DMS53 (cell line): ENCODE measurements at regions not wholly inside any gene's neighbourhood (a gene's known extent, or its start where the extent isn't known, plus 50 kb on each side); places are given as distances from the start of the nearest gene placed in this dataset.

ENCODE experiments used
- DNase-seq: peaks from one replicate; lab custom pipeline; 2025; lab: John Stamatoyannopoulos, UW

DNA sequence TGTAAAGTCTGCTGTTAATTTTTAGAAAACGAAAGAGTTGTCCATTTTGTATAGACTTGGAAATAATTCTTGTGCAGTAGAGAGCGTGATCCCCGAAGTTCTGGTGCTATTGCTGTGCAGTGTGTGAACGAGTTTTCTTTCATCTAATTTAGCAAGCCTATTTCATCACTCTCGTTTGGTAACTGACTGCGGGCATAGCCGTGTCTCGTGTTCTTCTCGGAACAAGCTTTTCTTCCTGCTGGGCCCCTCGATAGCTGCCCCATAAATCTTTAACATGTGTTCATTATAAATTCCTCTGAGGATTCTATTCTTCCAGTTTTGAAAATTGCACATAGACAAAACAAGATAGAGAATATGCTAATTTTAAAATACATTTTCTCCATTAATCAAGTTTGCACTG lies 622.0 kb upstream of the PFKP start:
- DNase-seq: no peak

DNA sequence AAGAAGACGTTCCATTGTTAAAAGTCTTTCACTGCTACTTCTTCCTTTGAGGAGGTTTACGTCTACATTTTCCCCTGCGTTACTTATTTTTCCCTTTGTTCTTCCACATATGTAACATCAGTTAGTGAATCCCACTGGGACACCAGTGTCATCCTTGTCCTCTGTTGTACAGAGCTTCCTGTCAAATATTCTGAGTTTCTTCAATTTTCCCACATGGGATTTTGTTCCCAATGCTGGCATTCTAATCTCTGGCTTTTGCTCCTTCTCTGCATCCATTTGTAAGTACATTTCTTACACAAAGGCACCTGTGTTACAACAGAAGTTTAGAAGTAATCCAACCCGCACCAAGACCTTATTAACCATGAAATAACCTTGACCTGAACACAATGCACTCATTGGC lies 627.4 kb upstream of the PFKP start:
- no peak for DNase-seq

DNA sequence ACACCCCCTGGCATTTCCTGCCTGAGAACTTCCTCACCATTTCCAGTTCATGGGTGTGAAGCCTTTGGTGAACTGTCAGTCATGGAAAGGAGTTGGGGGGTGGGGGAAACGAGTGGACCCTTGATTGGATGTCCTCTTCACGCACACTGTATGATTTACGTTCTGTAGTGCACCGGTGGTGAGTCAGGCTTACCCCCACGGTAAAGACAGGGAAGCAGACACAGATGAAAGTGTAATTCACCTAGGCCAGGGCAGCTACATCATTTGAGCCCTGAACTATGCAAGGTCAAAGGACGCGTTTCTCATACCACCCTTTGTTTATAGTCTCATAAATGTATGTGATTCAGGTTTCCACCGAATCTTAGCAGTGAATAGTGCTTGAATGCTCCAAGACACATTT lies 628.3 kb upstream of the PFKP start:
- no peak for DNase-seq

DNA sequence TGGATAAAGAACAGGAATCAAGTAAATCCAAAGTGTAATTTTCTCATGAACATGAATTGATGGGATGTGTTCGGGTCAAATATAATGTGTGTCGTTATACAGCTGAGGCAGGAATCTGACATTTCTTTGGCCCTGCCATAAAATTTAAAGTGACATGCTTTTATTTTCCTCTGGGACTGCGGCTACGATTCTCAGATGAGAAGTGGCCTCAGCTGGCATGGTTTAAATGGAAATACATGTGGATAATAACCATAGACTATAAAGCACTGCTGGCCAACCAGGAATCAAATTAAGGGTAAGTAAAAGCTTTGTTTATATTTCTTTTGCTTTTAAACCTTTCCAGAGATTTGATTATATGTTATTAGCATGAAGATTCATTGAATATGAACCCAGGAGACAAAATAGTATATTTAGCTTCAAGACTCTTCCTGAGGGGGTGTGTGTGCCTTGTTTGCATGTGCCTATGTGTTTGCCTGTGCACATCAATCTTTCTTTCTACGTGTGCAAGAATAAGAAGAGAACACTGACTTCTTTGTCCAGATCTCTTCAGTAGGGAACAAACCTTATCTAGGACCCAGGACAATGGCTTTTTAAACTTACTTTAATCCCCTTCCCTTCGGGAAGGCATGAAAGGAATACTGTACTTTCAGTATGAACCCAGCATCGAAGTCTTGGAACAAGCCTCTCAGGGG lies 629.0 kb upstream of the PFKP start:
- no peak for DNase-seq

DNA sequence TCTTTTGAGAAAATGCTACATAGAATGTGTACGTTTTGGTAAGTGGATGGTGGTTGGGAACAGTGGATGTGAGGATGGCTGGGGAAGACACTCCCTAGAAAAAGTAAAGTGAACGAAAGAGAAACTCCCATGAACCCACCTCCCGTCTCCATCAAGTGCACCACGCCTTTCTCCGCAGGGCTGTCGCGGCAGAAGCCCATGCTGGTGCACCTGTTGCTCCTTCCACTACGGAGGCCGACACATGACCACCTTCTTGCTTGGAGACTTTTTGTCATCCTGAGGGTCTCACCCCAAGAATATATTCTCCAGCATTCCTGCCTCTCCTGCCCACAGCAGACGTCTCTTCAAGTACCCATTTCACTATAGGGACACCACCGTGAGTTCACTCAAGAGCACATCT lies 630.4 kb upstream of the PFKP start:
- no peak for DNase-seq

DNA sequence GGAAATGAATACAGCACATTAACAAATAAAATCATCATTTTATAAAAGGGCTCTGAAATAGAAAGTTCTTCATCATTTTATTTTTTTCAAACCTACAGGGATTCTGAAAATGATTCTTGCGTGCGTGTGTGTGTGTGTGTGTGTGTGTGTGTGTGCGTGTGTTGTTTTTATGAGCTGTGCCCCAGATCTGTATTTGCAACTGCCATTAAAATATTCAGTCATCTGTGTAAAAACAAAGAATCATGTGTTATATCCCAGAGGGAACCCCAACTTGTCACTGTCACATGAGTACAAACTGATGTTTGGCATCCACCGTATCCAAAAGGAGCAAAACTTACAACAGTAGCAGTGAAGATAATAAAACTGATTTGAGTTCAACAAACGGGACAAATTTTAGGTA lies 635.4 kb upstream of the PFKP start:
- no peak for DNase-seq

DNA sequence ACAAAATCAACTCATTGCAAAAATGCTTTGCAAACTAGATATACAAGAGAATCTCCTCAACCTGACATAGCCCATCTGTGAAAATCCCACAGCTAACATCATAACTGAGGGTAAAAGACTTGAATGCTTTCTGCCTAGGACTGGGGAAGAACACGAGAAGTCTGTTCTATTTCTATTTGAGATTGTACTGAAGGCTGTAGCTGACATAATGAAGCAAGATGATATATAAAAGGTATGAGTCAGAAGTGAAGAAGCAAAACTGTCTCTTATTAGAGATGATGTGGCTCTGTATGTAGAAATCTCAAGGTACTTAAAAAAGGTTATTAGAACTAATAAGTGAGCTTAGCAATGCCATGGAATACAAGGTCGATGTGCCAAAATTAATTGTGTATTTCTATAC lies 639.9 kb upstream of the PFKP start:
- no peak for DNase-seq

DNA sequence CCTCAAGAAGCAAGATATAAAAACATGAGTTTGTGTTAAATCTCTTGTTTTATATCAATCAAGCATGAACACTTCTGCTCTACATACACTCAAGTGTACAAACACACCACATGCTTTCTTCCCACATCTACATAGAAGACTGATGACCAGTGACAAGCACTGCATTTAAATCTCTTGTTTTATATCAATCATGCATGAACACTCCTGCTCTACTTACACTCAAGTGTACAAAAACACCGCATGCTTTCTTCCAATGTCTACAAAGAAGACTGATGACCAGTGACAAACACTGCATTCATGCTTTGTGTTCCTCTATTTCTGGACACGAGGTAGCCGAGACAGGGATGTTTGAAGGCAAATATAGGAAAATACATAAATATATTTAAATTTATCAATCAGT lies 642.0 kb upstream of the PFKP start:
- no peak for DNase-seq

DNA sequence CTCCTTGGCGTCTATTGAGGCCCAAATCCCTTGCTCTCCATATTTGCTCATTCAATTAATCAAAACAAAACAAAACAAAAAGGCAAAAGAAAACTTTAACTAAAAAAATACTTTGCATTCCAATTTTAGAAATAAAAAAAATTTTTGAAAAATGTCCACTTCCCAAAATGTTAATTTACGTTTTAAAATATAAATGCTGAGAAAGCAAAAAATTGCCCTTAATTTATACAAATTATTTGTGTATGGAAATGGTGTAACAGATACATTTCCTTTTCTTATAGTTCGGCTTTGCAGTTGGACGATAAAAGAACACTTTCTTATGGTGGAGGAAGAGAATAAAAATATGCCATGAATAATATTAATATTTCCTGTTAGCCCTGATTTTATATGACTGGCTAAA lies 652.8 kb upstream of the PFKP start:
- no peak for DNase-seq

DNA sequence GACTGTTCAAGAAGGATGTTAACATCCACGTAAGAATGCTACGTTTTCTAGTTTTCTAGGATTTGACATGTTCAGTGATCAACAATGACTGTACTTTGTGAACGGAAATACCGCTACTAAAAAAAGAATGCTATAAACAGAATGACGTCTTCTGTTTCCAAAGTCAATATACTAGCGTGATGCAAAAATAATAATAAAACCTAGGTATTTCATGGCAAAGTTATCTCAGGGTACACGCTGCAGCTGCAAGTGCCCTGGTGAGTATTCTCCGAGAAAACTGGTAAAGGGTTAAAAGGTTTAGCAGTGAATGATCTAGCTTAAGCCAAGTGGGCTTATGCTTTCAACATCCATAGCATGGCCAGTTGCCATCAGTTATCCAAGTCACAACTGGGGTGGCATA lies 653.3 kb upstream of the PFKP start:
- no peak for DNase-seq

DNA sequence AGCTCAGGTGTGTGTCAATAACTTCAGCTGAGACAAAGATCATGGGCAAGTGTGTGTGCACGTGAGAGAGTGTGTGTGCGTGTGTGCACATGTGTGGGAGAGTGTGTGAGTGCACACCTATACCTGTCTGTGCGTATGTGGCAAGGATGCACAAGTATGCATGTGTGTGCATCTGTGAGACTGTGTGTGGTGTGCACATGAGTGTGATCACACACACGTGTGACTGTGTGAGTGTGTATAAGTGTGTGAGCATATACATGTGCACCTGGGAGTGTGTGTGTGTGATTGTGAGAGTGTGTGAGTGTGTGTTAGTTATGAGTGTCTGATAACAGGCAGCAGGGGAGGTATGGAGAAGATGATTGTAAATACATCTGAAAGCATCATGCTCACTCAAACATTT lies 657.3 kb upstream of the PFKP start:
- DNase-seq: no peak

DNA sequence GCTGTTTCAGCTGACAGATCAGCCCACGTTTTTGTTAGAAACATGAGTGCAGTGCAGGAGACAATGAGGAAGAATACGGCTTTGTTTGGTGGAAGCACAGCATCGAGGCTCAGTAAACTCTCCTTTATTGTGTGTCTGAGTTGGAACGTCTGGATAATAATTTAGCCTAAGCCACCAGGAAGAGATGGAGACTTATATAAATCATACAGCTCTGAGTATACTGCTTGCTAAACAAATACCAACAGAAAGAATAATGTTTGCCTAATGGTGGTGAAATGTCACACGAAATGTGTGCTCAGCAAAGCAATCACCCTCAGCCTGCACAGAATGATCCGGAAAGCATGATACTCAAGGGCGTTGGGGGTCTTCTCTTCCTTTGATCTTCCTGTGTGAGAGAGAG lies 664.1 kb upstream of the ADARB2 start:
- no peak for DNase-seq

DNA sequence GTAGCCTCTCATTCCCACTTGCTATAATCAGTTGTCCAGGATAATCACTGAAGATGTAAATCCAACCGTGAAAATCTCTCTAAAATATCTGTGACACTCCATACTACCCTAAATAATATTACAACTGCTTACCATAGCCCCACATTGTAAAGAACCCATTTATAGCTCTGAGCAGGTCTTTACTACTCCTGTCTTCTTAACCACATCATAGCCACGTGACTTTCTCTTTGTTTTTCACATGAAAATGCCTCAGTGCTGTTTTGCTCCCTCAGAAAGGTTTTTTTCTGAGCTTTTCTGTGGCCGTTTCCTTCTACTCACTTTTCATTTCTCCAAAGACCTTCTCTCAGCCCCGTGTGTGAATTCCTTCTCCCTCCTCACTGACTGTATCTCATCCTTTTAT lies 662.2 kb upstream of the ADARB2 start:
- DNase-seq: no peak

DNA sequence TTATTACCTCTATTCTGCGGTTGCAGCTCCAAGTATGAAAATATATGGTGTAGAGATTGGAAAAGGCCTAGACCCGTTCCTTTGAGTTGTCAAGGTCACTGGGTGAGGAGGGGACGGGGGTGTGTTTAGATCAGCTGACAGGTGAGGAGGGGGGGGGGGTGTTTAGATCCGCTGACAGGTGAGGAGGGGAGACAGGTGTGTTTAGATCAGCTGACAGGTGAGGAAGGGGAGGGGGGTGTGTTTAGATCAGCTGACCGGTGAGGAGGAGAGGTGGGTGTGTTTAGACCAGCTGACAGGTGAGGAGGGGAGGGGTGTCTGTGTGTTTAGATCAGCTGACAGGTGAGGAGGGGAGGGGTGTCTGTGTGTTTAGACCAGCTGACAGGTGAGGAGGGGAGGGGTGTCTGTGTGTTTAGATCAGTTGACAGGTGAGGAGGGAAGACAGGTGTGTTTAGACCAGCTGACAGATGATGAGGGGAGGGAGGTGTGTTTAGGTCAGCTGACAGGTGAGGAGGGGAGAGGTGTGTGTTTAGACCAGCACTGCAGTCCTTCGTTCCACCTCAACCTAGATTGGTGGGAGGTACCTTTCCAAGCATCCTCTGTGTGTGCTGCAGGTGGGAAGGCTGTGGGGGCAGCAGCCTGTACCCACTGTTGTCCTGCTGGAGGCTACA lies 655.0 kb upstream of the ADARB2 start:
- DNase-seq: peak; percentile 21

DNA sequence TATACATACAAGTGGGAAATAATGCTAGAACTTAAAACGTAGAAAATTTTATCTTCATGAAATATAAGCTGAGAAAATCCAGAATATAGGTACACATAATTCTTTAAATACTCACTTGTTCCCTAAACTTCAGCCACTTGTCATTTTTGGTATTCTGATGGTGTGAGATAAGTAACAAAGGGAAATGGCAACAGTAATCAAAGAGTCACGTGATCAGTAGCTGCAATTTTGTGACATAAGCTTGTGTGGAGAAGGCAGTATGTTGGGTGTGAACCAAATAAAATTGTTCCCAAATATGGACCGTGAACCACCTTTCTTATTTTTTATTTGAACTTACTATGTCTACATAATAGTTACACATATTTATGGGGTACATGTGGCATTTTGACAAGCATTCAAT lies 650.3 kb upstream of the ADARB2 start:
- DNase-seq: no peak

DNA sequence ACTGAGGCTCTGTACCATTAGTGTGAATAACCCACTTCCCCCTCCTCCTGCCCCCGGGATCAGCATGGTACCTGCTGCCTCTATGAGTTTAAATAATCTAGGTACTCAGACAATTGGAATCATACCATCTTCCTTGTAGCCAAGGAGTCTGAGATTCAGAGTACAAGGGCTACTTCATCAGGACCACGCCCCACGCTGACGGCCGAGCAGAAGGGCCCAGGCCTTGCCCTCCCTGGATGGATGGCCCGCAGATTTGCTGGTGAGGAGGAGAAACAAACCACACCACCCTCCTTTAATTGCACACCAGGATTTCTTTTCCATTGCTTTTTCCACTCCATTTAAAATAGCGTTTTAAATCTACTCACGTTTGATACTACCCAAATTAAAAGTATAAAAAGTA lies 649.9 kb upstream of the ADARB2 start:
- DNase-seq: no peak

DNA sequence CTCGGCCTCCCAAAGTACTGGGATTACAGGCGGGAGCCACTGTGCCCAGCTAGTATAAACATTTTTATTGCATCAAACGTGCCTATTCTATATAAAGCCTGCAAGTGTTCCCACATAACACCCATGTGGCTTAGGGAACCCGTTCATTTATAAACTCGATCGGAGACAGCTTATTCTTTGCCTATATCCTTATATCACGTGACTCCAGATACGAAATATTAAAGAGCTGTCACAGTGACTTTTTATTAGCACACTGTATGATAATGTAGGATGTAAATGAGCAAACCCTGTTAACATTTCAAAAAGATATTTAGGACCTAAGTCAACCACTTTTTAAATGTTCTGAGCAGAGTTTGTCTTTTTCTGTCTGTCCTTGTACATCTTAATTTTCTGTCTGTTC lies 642.9 kb upstream of the ADARB2 start:
- DNase-seq: no peak

DNA sequence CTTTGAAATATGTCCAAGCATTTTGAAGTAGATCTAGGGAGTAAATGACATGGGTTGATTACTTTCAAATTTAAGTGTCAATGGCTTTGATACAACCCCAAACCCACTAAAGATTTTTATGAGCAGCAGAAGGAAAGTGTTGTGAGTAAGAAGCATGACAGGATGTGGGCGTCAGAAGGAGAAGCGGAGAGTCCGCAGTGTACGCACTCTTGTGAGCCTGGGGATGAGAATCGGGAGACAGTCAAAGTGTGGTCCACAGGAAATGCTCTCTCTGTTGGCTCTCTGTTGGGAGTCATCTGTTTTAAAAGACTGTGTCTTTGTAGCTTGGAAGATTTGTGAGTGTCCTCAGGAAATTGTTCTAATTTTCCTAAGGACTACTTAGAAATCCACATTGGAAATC lies 629.8 kb upstream of the ADARB2 start:
- DNase-seq: no peak

DNA sequence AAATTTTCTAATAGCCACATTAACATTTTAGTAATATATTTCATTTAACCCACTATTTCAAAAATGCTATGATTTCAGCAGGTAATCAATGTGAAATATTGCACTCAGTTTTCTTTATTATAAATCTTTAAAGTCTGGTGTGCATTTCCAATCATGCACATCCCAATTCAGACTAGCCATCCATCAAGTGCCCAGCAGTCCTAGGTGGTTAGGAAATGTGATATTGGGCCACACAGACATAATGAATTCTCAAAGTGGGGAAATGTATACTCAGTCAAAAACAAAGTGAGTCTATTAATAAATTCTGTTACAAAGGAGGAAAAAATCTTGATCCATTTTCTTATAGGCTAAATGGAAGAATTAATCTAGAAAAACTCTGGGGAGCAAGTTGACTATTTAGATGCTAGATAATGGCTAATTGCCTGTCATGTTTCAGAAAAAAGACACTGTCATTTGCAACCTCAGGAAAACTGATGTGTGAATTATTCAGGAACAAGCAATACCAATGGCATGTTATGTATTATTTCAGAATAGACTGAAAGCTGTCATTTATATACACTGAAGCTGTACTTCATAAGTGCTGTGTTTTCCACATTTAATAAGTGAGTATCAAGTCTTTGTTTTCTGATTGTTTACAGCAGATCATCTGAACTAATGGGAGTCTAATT lies 629.1 kb upstream of the ADARB2 start:
- no peak for DNase-seq

DNA sequence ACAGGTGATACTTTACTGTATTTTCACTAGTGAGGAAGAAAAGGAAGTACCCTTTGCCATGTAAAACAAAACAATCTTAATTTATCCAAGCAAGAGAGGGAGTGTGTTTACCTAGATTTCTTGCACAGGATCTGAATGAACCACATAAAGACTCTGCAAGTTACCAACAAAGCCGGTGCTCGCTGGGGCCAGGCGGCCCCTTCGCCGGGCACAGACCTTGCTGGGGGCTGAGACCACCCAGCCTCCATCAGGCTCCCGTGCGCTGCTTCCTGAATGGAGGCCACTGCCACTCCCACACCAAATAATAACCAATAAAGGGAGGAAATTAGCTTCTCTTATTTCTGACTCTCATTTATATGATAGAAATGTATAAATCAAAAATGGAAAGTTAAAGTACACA lies 625.0 kb upstream of the ADARB2 start:
- DNase-seq: no peak

DNA sequence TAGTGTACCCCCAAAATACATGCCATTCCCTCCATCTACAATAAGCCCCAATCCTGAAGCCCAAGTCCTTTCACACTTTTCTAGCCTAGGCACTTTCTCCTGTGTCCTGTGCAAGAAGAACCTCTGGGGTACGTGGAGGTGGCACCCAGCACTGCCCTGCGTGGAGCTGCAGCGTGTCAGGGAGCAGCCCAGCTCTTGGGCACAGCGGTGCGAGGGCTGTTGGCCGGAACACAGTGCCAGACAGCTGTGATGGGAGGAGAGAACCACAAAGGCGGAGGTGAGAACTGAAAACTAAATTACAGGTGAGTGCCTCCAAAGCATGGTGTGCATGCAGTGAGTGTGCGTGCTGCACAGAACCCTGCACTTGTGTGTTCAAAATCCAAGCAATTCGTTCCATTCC lies 621.3 kb upstream of the ADARB2 start:
- DNase-seq: no peak

DNA sequence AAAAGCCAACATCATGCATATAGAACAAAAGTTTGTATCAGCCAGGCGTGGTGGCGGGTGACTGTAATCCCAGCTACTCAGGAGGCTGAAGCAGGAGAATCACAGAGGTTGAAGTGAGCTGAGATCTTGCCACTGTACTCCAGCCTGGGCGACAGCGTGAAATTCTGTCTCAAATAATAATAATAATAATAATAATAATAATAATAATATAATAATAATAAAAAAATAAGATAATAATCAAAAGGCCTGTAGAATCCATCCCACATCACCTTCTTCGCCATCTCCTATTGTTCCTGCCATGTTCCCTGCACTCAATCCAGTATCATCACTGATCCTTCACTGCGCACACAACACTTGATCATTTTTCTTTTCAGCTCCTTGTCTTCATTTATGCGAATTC lies 619.3 kb upstream of the ADARB2 start:
- no peak for DNase-seq

DNA sequence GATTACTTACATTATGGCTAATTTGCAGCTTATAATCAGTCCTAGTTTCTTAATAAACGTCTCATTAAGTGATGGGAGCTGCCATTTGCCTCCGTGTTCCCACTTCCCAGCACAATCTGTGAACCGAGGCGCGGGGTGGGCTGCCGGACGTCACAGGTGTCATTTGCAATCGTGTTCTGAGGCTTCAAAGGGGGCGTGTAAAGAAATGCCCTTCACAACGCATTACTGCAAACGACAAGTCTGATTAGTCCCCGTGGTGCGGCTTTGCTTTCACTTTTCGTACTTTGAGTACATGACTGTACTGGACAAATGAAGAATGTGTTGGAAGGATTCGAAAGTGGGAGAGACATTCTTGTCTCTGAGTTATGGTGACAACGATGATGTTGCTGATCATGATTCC lies 614.2 kb upstream of the ADARB2 start:
- peak; percentile 23 for DNase-seq

DNA sequence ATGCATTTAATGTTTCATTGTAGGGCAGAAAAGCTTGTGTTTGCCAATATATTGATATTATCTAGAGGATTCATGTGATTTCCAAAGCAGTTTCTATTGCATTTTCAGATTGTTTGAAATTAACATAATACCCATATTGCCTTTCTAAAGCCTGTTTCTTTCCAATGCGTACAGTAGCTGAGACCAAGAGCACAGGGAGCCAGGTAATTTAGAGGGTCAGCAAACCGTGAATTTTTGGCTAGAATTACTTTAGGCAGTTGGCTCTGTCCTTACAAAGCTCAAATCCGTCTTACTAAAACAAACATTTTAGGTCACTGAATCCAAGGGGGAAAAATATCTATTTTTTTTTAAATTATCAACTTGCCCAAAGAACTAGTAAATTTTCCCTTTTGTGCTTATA lies 604.9 kb upstream of the ADARB2 start:
- DNase-seq: no peak
